ENCODE measurements at regions not wholly inside any gene's neighbourhood (a gene's known extent, or its start where the extent isn't known, plus 50 kb on each side); places are given as distances from the start of the nearest gene placed in this dataset.

GRCh38 chrX:69093960-69094871 lies 71.0 kb downstream of the PJA1 start:
- H3K27ac Mint-ChIP-seq, result no peak overlapping the region
- no peaks in the 10 kb centered on the region for H3K9me3 Mint-ChIP-seq
- no peak overlapping the region for H3K4me3 Mint-ChIP-seq
- no peaks in the 10 kb centered on the region for H3K4me1 Mint-ChIP-seq (ENCODE audit: low read depth)
- H3K36me3 Mint-ChIP-seq (ENCODE audit: low read depth), result no peaks in the 10 kb centered on the region
- H3K27me3 Mint-ChIP-seq (ENCODE audit: low read depth), result no peaks in the 10 kb centered on the region

GRCh38 chrX:69090022-69090421 lies 75.2 kb downstream of the PJA1 start:
- no peaks in the 10 kb centered on the region for H3K9me3 Mint-ChIP-seq
- H3K4me1 Mint-ChIP-seq (ENCODE audit: low read depth), result no peaks in the 10 kb centered on the region
- no peaks in the 10 kb centered on the region for H3K36me3 Mint-ChIP-seq (ENCODE audit: low read depth)
- H3K27ac Mint-ChIP-seq, result no peak overlapping the region
- H3K27me3 Mint-ChIP-seq (ENCODE audit: low read depth), result no peaks in the 10 kb centered on the region
- no peak overlapping the region for H3K4me3 Mint-ChIP-seq

- H3K36me3 Mint-ChIP-seq (ENCODE audit: low read depth), result no peaks in the 10 kb centered on the region
- H3K9me3 Mint-ChIP-seq, result no peaks in the 10 kb centered on the region
- H3K27ac Mint-ChIP-seq, result no peak overlapping the region
- H3K4me1 Mint-ChIP-seq (ENCODE audit: low read depth), result no peaks in the 10 kb centered on the region
- no peaks in the 10 kb centered on the region for H3K27me3 Mint-ChIP-seq (ENCODE audit: low read depth)
- H3K4me3 Mint-ChIP-seq, result no peak overlapping the region
These were observed 76.0 kb downstream of the PJA1 start for GRCh38 chrX:69089203-69089602.

- H3K4me3 Mint-ChIP-seq, result no peak overlapping the region
- no peaks in the 10 kb centered on the region for H3K9me3 Mint-ChIP-seq
- H3K4me1 Mint-ChIP-seq (ENCODE audit: low read depth), result no peaks in the 10 kb centered on the region
- no peak overlapping the region for H3K27ac Mint-ChIP-seq
- H3K36me3 Mint-ChIP-seq (ENCODE audit: low read depth), result no peaks in the 10 kb centered on the region
- no peaks in the 10 kb centered on the region for H3K27me3 Mint-ChIP-seq (ENCODE audit: low read depth)
These were observed 76.9 kb downstream of the PJA1 start for GRCh38 chrX:69088171-69088938.

- Mint-ChIP-seq H3K27ac (no peak overlapping the region), H3K36me3 (ENCODE audit: low read depth) (no peaks in the 10 kb centered on the region), H3K4me3 (no peak overlapping the region), H3K27me3 (ENCODE audit: low read depth) (no peaks in the 10 kb centered on the region), H3K4me1 (ENCODE audit: low read depth) (no peaks in the 10 kb centered on the region), H3K9me3 (no peaks in the 10 kb centered on the region)
These were observed 79.4 kb downstream of the PJA1 start for GRCh38 chrX:69085826-69086225.

GRCh38 chrX:69085151-69085550 lies 80.1 kb downstream of the PJA1 start:
- Mint-ChIP-seq H3K36me3 (ENCODE audit: low read depth) (no peaks in the 10 kb centered on the region), H3K27me3 (ENCODE audit: low read depth) (no peaks in the 10 kb centered on the region), H3K4me3 (no peak overlapping the region), H3K9me3 (no peaks in the 10 kb centered on the region), H3K27ac (no peak overlapping the region), H3K4me1 (ENCODE audit: low read depth) (no peaks in the 10 kb centered on the region)

- Mint-ChIP-seq H3K4me3 (no peak overlapping the region), H3K9me3 (no peaks in the 10 kb centered on the region), H3K36me3 (ENCODE audit: low read depth) (no peaks in the 10 kb centered on the region), H3K27ac (no peak overlapping the region), H3K4me1 (ENCODE audit: low read depth) (no peaks in the 10 kb centered on the region), H3K27me3 (ENCODE audit: low read depth) (no peaks in the 10 kb centered on the region)
These were observed 81.5 kb downstream of the PJA1 start for GRCh38 chrX:69083801-69084200.

GRCh38 chrX:69083361-69083760 lies 81.9 kb downstream of the PJA1 start:
- H3K27me3 Mint-ChIP-seq (ENCODE audit: low read depth), result no peaks in the 10 kb centered on the region
- no peak overlapping the region for H3K4me3 Mint-ChIP-seq
- H3K36me3 Mint-ChIP-seq (ENCODE audit: low read depth), result no peaks in the 10 kb centered on the region
- no peaks in the 10 kb centered on the region for H3K4me1 Mint-ChIP-seq (ENCODE audit: low read depth)
- H3K27ac Mint-ChIP-seq, result no peak overlapping the region
- no peaks in the 10 kb centered on the region for H3K9me3 Mint-ChIP-seq

GRCh38 chrX:69082753-69083150 lies 82.5 kb downstream of the PJA1 start:
- Mint-ChIP-seq H3K36me3 (ENCODE audit: low read depth) (no peaks in the 10 kb centered on the region), H3K27ac (no peak overlapping the region), H3K9me3 (no peaks in the 10 kb centered on the region), H3K4me3 (no peak overlapping the region), H3K27me3 (ENCODE audit: low read depth) (no peaks in the 10 kb centered on the region), H3K4me1 (ENCODE audit: low read depth) (no peaks in the 10 kb centered on the region)

GRCh38 chrX:69082055-69082752 lies 83.0 kb downstream of the PJA1 start:
- Mint-ChIP-seq H3K4me3 (no peak overlapping the region), H3K36me3 (ENCODE audit: low read depth) (no peaks in the 10 kb centered on the region), H3K27ac (no peak overlapping the region), H3K27me3 (ENCODE audit: low read depth) (no peaks in the 10 kb centered on the region), H3K9me3 (no peaks in the 10 kb centered on the region), H3K4me1 (ENCODE audit: low read depth) (no peaks in the 10 kb centered on the region)

- no peaks in the 10 kb centered on the region for H3K27me3 Mint-ChIP-seq (ENCODE audit: low read depth)
- no peaks in the 10 kb centered on the region for H3K4me1 Mint-ChIP-seq (ENCODE audit: low read depth)
- H3K4me3 Mint-ChIP-seq, result no peak overlapping the region
- no peaks in the 10 kb centered on the region for H3K9me3 Mint-ChIP-seq
- H3K36me3 Mint-ChIP-seq (ENCODE audit: low read depth), result no peaks in the 10 kb centered on the region
- no peak overlapping the region for H3K27ac Mint-ChIP-seq
These were observed 84.3 kb downstream of the PJA1 start for GRCh38 chrX:69080855-69081465.

- H3K36me3 Mint-ChIP-seq (ENCODE audit: low read depth), result no peaks in the 10 kb centered on the region
- H3K27ac Mint-ChIP-seq, result no peak overlapping the region
- H3K4me1 Mint-ChIP-seq (ENCODE audit: low read depth), result no peaks in the 10 kb centered on the region
- no peak overlapping the region for H3K4me3 Mint-ChIP-seq
- no peaks in the 10 kb centered on the region for H3K27me3 Mint-ChIP-seq (ENCODE audit: low read depth)
- H3K9me3 Mint-ChIP-seq, result no peaks in the 10 kb centered on the region
These were observed 86.0 kb downstream of the PJA1 start for GRCh38 chrX:69079268-69079667.

- Mint-ChIP-seq H3K36me3 (ENCODE audit: low read depth) (no peaks in the 10 kb centered on the region), H3K4me1 (ENCODE audit: low read depth) (no peaks in the 10 kb centered on the region), H3K4me3 (no peak overlapping the region), H3K9me3 (no peaks in the 10 kb centered on the region), H3K27me3 (ENCODE audit: low read depth) (no peaks in the 10 kb centered on the region), H3K27ac (no peak overlapping the region)
These were observed 87.3 kb downstream of the PJA1 start for GRCh38 chrX:69077895-69078455.

- no peaks in the 10 kb centered on the region for H3K27me3 Mint-ChIP-seq (ENCODE audit: low read depth)
- no peaks in the 10 kb centered on the region for H3K4me1 Mint-ChIP-seq (ENCODE audit: low read depth)
- no peak overlapping the region for H3K4me3 Mint-ChIP-seq
- H3K27ac Mint-ChIP-seq, result no peak overlapping the region
- H3K36me3 Mint-ChIP-seq (ENCODE audit: low read depth), result no peaks in the 10 kb centered on the region
- H3K9me3 Mint-ChIP-seq, result no peaks in the 10 kb centered on the region
These were observed 89.2 kb downstream of the PJA1 start for GRCh38 chrX:69076088-69076487.
